GM13977 (cell line): ENCODE measurements at regions not wholly inside any gene's neighbourhood (a gene's known extent, or its start where the extent isn't known, plus 50 kb on each side); places are given as distances from the start of the nearest gene placed in this dataset.

ENCODE experiments used
- DNase-seq: peaks from one replicate; pipeline ENCODE4 v3.0.0; 2012; ENCODE audit warnings: low spot score
- in situ Hi-C: fragments of 300-500 bp; cut with MboI; formaldehyde crosslinking; loops from one replicate; pipeline ENCODE4 v1.12.0; 2022; ENCODE audit warnings: low sequenced_read_pairs, low pct_unique_long_range_greater_than_20kb, mixed read lengths, inconsistent platforms; ENCODE audit not compliant: unreplicated experiment
- TF ChIP-seq, protein P1 (sequence below): IDR thresholded peaks from 2 replicates; pipeline ENCODE4 v1.5.1; 2012; ENCODE audit warnings: mild to moderate bottlenecking, control low read depth; ENCODE audit not compliant: insufficient read depth; ENCODE audit errors: extremely low read depth, missing control alignments

DNA sequence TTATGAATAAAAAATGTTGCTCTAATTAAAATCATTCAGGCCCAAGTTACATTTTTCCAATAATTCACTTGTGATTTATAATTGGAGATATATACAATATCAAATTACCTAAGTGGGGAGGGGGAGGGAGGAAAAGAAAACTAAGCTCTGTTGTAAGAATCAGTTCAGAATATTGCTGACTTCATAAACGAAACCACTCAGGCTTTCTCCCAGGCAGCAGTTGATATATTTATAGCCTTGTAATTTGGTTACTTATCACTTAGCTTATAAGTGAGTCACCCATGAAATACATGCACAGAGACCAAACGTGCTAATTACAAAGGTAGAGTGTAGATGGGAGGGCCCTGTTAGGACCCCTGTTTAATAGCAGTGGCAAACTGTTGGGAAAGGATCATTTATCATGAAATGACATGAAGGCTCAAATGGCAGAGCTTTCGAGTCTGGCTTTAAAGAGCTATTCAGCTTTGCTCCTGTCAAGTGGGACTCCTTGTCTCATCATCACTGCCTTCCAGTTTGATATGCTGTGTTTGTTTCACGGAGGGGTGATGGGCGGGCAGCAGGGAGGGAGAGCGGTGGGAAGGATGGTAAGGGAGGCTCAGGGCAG, 105.6 kb upstream of the PGRMC2 start:
- TF ChIP-seq, protein P1, sequence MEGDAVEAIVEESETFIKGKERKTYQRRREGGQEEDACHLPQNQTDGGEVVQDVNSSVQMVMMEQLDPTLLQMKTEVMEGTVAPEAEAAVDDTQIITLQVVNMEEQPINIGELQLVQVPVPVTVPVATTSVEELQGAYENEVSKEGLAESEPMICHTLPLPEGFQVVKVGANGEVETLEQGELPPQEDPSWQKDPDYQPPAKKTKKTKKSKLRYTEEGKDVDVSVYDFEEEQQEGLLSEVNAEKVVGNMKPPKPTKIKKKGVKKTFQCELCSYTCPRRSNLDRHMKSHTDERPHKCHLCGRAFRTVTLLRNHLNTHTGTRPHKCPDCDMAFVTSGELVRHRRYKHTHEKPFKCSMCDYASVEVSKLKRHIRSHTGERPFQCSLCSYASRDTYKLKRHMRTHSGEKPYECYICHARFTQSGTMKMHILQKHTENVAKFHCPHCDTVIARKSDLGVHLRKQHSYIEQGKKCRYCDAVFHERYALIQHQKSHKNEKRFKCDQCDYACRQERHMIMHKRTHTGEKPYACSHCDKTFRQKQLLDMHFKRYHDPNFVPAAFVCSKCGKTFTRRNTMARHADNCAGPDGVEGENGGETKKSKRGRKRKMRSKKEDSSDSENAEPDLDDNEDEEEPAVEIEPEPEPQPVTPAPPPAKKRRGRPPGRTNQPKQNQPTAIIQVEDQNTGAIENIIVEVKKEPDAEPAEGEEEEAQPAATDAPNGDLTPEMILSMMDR, result no peak
- in situ Hi-C loops, result no loop called here
- peak; percentile 20 for DNase-seq

DNA sequence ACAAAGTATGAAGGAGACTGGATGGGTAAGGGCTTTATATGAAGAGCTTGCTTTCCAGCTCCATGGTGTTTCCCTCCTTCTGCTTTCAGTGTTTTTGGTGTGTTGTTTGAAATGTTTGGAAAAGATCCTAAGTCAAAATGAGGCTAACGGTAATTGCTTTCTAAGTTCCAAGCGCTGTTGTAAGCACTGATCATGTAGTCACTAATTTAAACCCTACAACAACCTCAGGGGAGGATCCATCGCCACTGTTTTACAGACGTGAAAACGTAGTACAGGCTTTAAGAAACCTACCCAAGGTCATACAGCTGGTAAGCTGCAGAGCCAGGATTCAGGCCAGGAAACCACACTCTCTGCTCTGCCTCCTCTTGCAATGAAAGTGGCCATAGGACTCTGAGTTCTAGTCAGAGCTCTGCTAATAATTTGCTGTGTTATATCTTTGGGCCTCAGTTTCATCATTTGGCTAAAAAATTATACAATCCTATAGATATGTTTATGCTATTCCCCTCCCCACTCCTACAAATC, 102.9 kb upstream of the PGRMC2 start:
- no peak for DNase-seq
- in situ Hi-C loops, result no loop called here
- TF ChIP-seq, protein P1, result no peak

DNA sequence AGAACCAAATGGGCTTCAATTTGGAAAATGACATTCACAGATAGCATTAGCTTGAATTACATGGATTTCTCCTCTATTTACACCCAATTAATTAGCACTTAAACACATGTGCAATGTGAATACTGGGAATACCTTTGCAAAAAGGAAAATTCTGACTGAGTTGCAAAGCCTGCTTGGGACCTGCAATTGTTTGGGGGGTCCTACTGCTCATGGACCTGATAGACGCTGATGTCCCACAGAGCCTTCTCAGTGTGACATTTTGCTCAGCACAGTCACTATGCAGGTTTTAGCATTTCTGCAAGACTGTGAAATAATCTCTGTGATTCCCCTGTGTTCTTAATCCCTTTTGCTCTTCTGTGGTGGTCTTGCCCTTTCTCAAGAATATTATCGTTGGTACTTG, 101.2 kb upstream of the PGRMC2 start:
- no peak for DNase-seq
- TF ChIP-seq, protein P1, result no peak
- in situ Hi-C loops, result no loop called here

DNA sequence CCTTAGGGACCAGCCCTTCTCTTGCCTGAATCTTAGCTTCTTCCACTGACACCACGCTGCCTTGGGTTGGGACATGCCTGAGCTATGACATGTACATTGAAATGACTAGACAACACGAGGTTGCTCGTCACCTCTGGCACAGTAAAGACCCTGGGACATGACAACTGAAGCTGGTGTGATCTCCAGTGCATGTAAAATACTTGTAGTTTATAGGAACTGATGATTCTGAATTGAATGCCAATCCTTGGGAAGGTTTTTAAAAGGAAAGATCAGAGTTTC, 100.7 kb upstream of the PGRMC2 start:
- TF ChIP-seq, protein P1, result no peak
- no peak for DNase-seq
- in situ Hi-C loops, result no loop called here

DNA sequence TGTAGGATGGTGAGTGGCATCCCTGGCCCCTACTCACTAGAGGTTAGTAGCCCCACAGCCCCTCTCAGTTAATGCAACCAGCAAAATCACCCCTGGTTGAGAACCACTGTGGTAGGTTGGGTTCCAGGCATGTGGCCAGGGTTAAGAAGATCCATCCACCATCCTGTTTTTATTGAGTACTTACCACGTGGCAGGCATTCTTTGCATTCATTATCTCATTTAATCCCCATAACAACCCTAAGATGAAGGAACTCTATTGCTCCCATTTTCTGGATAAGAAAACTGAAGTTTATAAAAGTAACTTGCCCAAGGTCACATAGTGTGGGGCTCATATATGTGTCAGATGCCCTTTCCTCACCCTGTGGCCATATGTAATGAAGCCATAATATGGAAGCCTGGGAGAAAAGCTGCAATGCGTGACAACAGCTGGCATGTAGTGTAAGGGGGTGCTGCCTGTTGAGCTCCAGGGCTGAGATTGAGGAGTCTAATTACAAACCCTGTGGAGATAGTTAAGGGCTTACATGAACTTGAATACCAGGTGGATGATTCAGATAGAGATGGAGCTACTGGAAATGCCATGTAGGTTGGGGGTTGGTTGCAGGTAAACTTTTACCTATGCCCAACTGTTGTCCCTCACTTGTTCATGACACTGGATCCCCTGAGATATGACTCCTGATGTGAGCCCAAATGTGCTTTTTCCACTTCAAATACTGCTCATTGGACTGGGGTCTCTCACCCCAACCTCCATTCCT, 100.2 kb upstream of the PGRMC2 start:
- no peak for DNase-seq
- TF ChIP-seq, protein P1, result no peak
- in situ Hi-C loops, result no loop called here

DNA sequence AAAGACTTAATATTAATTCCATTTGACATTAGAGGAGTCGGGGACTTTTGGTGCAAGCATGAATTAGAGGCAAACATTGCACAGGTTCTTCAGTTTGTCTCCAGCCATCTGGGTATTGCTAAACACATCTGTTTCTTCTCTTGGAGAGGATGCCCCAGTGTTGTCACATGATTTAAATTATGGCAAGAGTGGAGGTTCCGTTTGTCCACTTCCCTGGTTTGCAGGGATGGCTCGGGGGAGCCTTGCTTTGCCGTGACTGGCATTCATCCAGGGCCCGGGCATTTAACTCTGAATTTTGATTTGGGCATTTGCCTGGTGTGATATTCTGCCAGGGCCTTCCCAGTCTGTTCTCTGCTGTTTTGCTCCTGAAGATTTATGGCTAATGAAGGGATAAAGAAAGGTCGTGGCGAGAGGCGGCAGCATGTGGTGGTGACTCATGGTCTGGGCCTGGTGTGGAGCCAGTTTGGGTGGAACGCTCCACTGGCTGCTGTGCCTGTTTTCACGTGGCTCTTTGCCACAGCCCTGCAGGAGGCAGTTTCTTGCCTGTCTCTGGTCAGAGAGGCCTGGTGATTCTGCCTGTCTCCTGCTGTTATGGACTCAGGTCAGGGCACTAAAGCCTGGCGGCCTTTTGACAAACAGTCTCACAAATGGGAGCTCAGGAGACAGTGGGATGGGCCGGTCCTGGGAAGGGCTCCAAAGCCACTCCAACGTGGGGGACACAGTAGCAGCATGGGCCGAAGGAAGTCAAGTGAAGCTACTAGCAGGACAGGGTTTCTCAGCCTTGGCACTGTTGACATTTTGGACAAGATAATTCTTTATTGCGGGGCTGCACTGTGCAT, 99.4 kb upstream of the PGRMC2 start:
- in situ Hi-C loops, result no loop called here
- TF ChIP-seq, protein P1, result no peak
- no peak for DNase-seq
